Fibroblast of peridontal ligament (primary cell): ENCODE measurements at regions not wholly inside any gene's neighbourhood (a gene's known extent, or its start where the extent isn't known, plus 50 kb on each side); places are given as distances from the start of the nearest gene placed in this dataset.
"Not testable (repeated sequence)": the region's sequence is repeated elsewhere in the genome, so short reads cannot be mapped to it uniquely, and the experiment has no call there.

Experiments used
- DNase-seq: peaks from one replicate; pipeline ENCODE4 v3.0.0-alpha.2; 2010; ENCODE audit errors: extremely low read depth

DNA sequence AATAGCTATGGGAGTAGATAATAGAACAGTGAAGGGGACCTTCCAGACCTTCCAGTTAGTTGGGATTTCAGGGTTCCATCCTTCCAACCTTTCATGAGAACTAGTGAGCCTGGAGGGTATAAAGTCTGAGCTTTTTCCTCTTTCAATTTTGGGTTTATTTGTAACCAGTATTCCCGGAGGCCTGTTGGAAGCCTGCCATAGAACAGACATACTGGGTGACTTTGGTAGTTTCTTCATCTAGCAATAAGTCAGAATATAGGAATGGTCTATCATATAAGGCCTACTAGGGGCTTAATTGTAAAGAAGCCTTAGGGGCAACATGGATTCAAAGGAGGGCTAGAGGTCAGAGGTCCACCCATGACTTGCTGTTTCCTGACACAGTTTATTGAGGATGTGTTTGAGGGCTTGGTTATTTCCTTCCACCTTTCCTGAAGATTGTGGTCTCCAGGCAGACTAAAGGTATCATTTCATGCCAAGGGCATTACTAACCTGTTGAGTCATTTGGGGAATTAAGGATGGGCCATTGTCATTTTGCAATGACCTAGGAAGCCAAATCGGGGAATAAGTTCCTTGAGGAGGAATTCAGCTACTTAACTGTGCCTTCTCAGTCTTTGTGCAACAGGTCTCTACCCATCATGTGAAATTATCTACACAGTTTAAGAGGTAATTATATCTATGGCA is 410.3 kb downstream of the SLC6A15 start:
- no peak for DNase-seq

GRCh38 chr12:84497819-84498218 is 414.8 kb downstream of the SLC6A15 start:
- DNase-seq = no peak

DNA sequence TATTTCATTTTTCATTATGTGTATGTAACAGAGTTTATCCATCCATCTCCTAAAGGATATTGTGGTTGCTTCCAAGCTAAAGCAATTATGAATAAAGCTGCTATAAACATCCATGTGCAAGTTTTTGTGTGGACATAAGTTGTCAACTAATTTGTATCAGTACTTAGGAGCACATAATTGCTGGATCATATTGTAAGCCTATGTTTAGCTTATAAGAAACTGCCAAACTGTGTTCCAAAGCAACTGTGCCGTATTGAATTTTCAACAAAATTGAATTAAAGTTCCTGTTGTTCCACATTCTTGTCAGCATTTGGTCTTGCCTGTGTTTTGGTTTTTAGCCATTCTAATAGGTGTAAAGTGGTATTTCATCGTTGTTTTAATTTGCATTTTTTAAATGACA is 416.9 kb downstream of the SLC6A15 start:
- DNase-seq = no peak

GRCh38 chr12:84492351-84492883 is 420.2 kb downstream of the SLC6A15 start:
- no peak for DNase-seq

DNA sequence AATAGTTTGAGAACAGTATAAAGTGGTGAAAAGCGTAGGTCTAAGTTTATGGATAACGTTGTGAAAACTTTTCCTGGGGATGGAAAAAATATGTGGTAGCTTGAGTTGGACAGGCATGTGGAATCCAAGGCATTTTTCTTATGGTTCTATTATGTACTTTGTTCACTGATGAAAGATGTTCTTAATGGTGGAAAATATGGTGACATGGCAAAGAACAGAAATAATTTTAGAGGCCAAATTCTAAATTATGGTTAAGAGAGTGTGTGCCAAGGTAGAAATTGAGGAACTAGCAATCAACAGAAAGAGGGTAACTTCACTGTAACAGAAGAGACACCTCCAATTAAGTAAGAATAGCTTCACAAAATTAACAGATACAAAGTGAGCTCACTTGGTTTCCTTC is 427.8 kb downstream of the SLC6A15 start:
- DNase-seq = no peak

DNA sequence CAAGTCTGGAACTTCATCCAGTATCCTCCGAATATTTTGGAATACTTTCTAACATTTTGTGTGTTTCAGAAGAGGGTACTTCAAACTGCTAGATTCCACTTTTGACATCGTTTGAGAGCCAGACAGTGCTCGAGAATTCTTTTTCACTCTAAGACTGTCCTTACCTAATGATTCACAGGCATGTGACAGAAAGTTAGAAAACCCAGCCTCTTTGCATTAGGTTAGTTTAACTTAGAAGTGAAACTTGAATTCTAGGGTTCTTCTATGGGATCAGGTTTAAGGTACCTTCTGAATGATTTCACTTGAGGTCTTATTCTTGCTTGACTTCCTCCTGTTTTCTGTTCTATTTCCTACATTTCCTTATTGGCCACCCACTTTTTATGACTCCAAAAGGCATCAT is 431.8 kb downstream of the SLC6A15 start:
- DNase-seq = no peak

DNA sequence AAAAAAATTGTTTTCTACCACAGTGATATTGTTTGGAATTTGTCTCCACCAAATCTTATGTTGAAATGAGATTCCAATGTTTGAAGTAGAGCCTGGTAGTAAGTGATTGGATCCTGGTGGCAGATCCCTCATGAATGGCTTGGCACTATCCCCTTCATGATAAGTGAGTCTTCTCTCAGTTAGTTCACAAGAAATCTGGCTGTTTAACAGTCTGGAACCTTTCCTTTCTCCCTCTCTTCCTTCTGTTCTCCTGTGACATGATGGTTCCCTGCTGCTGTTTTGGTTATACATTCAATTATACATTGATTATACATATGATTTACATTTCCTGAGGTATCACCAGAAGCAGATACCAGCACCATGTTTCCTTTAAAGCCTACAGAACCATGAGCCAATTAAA is 442.2 kb downstream of the SLC6A15 start:
- DNase-seq = no peak

DNA sequence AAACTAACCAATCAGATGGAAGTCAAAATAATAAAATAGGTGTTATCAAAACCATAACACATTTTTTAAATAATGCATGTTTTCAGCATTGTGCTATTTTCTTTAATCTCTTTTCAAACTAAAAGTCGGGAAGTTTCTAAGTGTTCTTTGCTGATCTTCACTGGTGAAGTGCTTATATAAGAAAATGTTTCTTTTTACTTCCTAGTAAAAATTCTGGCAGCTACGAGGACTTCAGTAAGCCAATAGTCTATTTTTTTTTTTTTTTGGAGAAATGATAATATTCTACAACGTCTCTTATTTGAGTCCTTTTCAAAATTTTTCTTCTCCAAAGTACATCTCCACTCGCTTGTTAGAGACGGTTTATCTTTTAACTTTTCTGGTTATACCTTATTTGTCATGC is 448.0 kb downstream of the SLC6A15 start:
- no peak for DNase-seq

DNA sequence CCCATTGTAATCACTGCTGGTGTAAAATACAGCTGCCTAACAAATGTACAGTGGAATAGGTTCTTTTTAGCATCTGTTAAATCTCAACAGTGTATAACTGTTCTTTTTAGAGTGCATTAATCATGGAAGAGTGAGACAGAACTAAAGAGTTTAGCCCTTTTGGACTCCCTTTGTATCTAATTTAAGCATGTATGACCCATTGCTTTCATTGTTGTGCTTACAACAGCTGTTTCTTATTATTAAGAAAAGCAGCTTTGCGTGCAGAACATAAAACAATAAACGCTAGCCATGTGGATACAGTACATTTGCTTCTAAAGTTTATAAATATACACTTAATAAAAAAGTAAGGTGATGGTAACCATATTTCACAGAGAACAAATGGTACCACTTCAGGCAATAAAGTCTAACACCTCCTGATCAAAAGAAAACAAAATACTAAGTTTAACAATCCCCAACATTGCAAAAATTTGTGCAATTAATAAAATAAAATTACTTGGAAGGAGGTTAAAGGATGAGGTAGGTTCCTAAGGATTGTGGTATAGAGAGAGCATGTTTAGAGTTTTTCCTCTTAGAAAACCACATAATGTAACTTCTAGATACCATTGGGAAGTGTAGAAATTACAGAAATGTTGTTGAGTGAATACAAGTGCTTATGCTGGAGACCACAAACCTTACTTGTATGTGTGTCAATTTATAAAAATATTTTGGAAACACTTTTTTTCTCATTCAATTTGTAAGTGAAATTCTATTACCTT is 448.7 kb downstream of the SLC6A15 start:
- peak; percentile 57 for DNase-seq

- DNase-seq = no peak
Measured at GRCh38 chr12:84455598-84455997, 457.0 kb downstream of the SLC6A15 start.

- not testable (repeated sequence) for DNase-seq
Measured at GRCh38 chr12:84446478-84446877, 466.1 kb downstream of the SLC6A15 start.

GRCh38 chr12:84436134-84436533 is 476.5 kb downstream of the SLC6A15 start:
- DNase-seq = no peak

DNA sequence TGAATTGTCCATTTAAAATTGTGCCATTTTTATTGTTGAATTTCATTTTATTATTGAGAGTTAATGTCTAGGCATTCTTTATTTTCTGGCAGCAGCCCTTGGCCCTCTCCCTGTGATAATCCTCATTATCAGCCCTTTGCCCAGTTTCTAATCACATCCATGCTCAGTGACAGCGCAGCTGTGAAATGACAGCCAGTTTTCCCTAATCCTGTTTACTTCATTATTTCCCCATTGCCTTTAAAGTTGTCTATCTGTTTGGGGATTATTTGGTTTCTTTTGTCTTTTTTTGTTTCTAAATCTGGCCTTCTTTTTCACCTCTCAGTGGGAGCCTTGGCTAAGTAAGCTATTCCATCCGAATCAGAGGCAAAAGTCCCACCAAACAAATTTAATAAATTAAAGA is 476.9 kb downstream of the SLC6A15 start:
- no peak for DNase-seq

DNA sequence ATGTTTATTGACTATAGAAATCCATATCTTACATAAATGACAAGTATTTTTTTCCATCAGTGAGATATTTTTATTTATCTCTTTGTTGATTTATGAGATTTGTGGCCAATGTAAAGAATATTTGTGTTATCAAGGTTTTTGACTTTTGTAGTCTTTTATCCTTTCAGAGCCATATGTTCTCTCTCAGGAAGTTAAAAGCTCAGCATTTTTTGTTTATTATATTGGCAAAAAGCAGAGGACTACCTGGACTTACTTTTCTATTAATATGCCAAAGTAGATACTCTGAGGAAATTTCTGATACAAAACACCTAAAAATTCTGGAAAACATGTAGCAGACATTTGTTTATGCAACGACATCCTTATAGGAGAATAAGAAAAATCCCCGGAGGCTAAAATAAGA is 490.3 kb downstream of the SLC6A15 start:
- DNase-seq = no peak

DNA sequence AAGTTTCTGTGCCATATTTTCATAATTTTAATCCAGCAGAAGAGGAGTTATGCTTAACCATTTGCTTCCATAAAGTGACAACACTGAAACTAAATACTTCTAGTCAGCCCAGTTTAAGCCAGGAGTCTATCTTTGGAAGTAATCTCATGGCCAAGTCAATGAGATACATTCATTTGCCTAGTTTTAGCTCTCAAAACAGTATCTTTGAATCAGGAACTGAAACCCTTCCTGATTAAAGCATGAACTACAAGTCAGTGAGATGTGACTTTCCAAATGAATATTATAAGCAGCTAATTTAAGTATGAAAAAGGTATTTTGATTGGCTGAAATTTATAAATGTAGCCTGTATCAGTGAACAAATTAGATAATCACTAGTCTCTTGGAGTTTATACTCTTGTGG is 491.5 kb downstream of the SLC6A15 start:
- no peak for DNase-seq

DNA sequence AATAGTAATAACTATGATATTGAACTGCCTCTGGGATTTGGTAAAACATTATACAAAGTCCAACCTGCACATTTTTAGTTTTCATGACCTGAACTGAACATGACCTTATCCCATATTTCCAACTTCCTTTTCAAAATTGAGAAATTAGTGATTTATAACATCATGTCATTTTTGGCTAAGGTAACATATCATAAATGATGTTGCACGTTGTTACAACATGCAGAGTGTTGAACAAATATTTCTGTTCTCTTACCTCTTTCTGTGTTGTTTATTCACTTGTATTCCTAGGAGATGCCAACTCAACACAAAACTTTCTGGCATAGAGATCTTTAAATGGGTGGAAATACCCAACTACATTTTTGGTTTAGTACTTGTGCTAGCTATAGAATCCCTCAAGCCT is 496.0 kb downstream of the SLC6A15 start:
- DNase-seq = no peak

DNA sequence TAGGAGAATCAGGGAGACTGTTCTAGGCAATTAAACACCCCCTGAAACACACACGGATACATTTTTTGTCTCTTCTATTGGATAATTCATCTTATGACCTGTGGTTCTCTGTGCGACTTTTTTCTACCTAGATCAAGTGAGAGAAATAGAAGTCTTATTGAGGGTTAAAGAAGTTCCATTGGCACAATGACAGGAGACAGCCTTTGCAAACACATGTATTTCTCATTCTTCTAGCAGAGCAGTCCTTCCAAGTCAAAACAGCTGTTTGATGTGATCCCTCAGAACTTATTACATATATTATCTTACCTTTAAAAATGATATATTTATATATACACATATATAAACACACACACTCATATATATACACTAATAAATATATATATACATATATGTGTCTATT is 496.7 kb downstream of the SLC6A15 start:
- no peak for DNase-seq

DNA sequence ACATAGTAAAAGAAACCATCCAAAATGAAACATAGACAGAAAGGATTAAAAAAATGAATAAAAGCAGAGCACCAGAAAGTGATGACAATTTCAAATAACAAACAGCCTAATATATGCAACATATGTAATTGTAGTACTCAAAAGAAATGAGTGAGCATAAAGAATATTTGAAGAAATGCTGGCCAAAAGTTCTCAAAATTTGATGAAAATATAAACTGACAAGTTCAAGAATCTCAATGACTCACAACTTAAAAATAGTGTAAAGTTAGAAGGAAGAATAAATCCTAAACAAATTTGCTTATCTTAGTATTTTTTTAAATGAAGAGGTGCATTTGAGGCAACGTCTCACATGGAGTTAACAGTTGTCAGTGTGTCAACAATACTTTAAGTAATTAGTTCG is 498.9 kb downstream of the SLC6A15 start:
- peak; percentile 12 for DNase-seq

DNA sequence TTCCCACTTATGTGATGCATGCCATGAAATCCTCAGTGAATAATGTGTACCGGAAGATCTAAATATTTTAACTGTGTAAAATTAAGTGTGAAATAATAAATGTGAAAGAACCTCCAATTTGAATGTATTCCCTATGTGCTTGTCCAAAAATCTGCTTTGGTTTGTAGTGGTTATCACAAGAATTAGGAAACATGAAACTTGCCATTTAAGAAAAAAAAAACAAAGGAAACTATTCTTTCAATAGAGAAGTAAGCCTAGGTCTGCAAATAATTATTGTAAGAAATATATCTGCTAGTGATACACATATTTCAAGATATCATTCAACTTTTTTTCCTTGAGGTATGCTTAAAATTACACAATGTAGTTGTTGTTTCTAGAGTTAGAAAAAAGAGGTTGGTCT is 500.4 kb downstream of the SLC6A15 start:
- no peak for DNase-seq

DNA sequence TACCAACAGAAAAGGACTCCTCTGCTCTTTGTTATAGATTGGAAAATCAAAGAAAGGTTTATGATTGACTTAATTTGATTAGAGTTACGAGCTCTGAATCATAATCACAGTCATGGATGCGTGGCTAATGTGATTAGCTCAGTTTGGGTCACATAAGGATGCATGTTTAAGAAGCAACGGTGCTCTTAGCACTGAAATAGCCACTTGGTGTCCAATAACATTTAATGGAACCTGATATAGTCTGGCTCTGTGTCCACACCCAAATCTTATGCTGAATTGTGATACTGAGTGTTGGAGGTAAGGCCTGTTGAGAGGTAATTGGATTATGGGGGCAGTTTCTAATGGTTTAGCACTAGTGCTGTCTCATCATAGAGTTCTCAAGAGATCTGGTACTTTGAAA is 501.6 kb downstream of the SLC6A15 start:
- no peak for DNase-seq

DNA sequence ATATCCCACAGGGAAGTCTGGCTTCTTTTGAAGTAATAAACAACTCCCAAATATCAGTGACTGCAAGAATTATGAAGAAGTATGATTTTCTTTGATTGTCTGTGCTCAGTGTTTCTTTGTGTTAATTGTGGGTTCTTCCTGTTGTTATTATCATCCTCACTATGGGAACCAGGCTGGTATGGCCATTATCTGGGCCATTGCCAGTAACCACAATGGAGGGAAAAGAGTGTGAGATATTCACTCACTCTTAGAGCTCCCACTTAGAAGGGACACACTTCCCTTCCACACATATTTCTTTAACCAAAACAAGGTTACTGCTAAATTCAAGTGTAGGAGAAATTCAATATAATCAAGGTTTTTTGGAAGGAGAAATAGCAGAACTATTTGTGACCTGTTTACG is 503.7 kb downstream of the SLC6A15 start:
- DNase-seq = no peak

- not testable (repeated sequence) for DNase-seq
Measured at GRCh38 chr12:84406720-84407119, 505.9 kb downstream of the SLC6A15 start.

- peak; percentile 2 for DNase-seq
Measured at GRCh38 chr12:84397846-84398245, 514.8 kb downstream of the SLC6A15 start.
